Pancreas (tissue), 10 donors: ENCODE measurements at regions not wholly inside any gene's neighbourhood (a gene's known extent, or its start where the extent isn't known, plus 50 kb on each side); places are given as distances from the start of the nearest gene placed in this dataset.
A peak's percentile ranks its signal among the peaks of the same experiment; 100 is the strongest.
"Not testable (repeated sequence)": the region's sequence is repeated elsewhere in the genome, so short reads cannot be mapped to it uniquely, and the experiment has no call there.

Source experiments
- ATAC-seq, 4 donors: fragments of 200-7000 bp; cut with Tn5 transposase; one replicate each; pipeline versions ENCODE4 v1.8.0 to v1.9.1; 2020; ENCODE audit warnings: mild to moderate bottlenecking in 4 of 4, moderate library complexity in 4 of 4
- DNase-seq, 6 donors: peaks; one replicate each; pipeline ENCODE4 v3.0.0-alpha.2; 2020
- FAIRE-seq: peaks from 2 replicates; lab custom pipeline; 2012; peaks lifted over from hg19 to GRCh38; lab: Jason Lieb, UNC
- H3K27ac ChIP-seq, 4 donors: fragments of 200-600 bp; sonication (generic); 1 replicate in 3 of 4; 2 replicates in 1 of 4; pipeline versions ENCODE4 v1.5.0 to v1.8.0; 2020
- H3K27me3 ChIP-seq, 4 donors: fragments of 200-600 bp; one replicate each; pipeline ENCODE4 v1.8.0; 2021
- H3K36me3 ChIP-seq, 3 donors: fragments of 200-600 bp; sonication (generic) in 1 of 3; one replicate each; pipeline versions ENCODE4 v1.5.0 to v1.8.0; 2020 to 2021
- H3K4me1 ChIP-seq, 3 donors: fragments of 200-600 bp; one replicate each; pipeline ENCODE4 v1.8.0; 2021
- H3K4me3 ChIP-seq, 4 donors: fragments of 200-600 bp; sonication (generic) in 2 of 4; one replicate each; pipeline versions ENCODE4 v1.5.0 to v1.8.0; 2020 to 2021
- H3K9me3 ChIP-seq, 4 donors: fragments of 200-600 bp; one replicate each; pipeline ENCODE4 v1.8.0; 2021
- WGBS, 2 donors: extraction: QIAGEN DNeasy Blood & Tissue Kit; methylation state at CpG; one replicate each; pipeline ENCODE4 v1.1.7; 2013; 5-methylcytosine and 5-hydroxymethylcytosine counted together
- intact Hi-C, 3 donors: fragments of 100-400 bp; cut with DNase I; formaldehyde crosslinking; loops; one replicate each; pipeline versions ENCODE4 v1.11.1 to v1.14.2; 2022
- donor health status: healthy with polysubstance abuse.
- donor health status: DM: no; HTN: no; CAD: no; lungs with moderate emphysema.
- donor health status: DM: no; HTN: no; CAD: no.
- donor health status: control.
- donor health status: control.
- donor health status: Bipolar disorder and iron deficiency.
- donor health status: DM: yes; HTN: yes; CAD: no.
- donor health status: DM: no; HTN: no; CAD: no.
- donor health status: DM: no; HTN: no; CAD: no.
- donor health status: DM: yes; HTN: yes; CAD: no.

DNA sequence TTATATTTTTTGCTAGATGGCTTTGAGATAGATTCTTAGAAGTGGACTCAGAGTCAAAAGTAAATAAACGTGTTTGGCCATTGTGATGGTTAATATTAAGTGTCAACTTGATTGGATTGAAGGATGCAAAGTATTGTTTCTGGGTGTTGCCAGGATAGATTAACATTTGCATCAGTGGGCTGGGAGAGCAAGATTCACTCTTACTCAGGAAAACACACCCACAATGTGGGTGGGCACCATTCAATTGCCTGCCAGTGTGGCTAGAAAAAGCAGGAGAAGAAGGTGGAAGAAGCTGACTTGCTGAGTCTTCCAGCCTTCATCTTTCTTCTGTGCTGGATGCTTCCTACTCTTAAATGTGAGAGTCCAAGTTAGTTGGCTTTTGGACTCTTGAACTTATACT is 368.4 kb upstream of the TSPY2 start:
- H3K4me1 ChIP-seq, H3K27me3 ChIP-seq, FAIRE-seq, H3K36me3 ChIP-seq, H3K9me3 ChIP-seq, H3K4me3 ChIP-seq, intact Hi-C loops, DNase-seq, ATAC-seq, H3K27ac ChIP-seq: not testable (repeated sequence)
- 80% methylated on average over 1 of the region's 1 CpG; no CpG with 5 or more reads in 1 of the 2 donors for WGBS, 2 donors

DNA sequence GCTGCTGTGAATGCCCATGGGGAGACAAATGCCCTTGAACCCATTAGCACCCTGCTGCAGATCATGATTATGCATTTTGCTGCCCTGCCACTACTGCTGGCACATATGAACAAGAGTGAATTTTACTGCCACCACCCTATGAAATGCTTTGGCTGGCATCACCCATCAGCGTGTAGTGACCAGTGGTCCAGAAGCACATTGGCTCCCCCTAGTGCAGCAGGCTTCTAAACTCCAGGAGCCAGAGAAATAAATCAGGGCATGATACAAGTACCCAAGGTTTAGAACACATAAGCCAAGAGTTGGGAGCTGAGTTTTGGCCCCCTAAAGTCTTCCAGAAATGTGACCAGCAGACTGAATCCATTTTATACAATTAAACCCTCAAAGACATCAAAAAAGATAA is 355.4 kb upstream of the TSPY2 start:
- ATAC-seq, FAIRE-seq, H3K4me3 ChIP-seq, H3K36me3 ChIP-seq, H3K4me1 ChIP-seq, H3K27ac ChIP-seq, H3K9me3 ChIP-seq, intact Hi-C loops, H3K27me3 ChIP-seq: not testable (repeated sequence)
- WGBS, 2 donors, result 30% methylated on average over 1 of the region's 1 CpG; no CpG with 5 or more reads in 1 of the 2 donors
- peak in 1 of 6 donors; percentile 1 for DNase-seq

DNA sequence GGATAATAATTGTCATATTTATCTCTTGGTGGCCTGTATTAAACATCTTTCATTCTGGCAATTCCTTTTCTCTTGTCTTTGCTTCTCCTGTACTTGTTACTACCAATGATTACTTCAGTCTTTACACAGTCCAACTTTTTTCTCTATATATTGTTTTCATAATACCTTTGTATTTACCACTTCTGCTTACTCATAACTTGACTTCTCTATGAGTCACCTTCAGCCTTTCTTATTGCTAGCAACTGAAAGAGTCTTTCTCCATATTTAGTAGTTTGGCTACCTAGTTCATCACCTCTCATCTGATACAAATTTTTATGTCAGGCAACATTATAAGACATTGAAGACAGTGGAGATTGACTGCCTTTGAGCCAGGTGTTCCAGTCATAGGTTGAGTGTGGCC is 349.3 kb upstream of the TSPY2 start:
- DNase-seq, H3K27ac ChIP-seq, ATAC-seq, FAIRE-seq, H3K4me3 ChIP-seq, H3K36me3 ChIP-seq, H3K27me3 ChIP-seq, intact Hi-C loops, H3K9me3 ChIP-seq, H3K4me1 ChIP-seq: not testable (repeated sequence)

DNA sequence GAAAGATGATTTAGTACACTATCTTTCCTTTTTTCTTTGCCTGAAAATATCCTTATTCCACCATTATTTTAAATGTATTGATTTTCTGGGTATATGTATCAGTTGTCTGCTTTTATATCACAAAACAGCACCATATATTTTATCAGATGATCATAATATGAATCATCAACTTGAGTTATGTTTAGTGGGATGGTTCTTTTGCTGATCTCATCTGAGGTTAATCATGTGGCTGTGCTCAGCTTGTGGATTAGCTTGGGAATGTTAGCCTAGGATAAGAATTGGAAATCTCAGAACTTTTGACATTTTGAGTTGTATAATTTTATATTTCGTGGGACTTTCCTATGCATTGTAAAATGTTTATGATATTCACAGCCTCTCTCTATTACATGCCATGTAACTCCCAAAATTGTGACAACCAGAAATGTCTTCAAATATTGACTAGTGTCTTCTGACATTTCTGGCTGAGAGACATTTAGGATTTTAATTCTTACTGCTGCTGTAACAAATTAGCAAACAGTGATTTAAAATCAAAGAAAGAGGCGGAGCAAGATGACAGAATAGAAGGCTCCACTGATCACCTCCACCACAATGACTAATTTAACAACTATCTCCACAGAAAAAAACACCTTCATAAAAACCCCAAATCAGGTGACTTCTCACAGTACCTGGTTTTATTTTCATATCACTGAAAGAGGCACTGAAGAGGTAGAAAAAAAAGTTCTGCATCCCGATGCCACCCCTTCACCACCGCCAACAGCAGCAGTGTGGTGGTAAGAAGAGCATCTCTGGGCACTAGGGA is 337.1 kb upstream of the TSPY2 start:
- H3K27me3 ChIP-seq, FAIRE-seq, ATAC-seq, DNase-seq, H3K36me3 ChIP-seq, intact Hi-C loops, H3K9me3 ChIP-seq, H3K4me1 ChIP-seq, H3K4me3 ChIP-seq, H3K27ac ChIP-seq: not testable (repeated sequence)
- 82% methylated on average over 4 of the region's 4 CpGs; no CpG with 5 or more reads in 1 of the 2 donors for WGBS, 2 donors

DNA sequence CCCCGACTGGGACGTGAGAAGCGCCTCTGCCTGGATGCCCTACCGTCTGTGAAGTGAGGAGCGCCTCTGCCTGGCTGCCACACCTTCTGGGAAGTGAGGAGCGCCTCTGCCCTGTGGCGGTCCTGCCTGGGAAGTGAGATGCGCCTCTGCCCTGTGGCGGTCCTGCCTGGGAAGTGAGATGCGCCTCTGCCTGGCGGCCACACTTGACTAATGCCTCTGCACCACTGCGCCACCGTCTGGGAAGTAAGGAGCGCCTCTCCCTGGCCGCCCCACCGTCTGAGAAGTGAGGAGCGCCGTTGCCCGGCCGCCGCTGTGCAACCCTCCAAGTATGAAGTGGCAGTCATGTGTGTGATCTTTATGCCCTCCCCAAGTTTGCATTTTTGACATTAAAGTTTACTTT is 307.6 kb upstream of the TSPY2 start:
- H3K27me3 ChIP-seq, ATAC-seq, H3K36me3 ChIP-seq, H3K4me3 ChIP-seq, FAIRE-seq, H3K9me3 ChIP-seq, intact Hi-C loops, H3K4me1 ChIP-seq, DNase-seq, H3K27ac ChIP-seq: not testable (repeated sequence)
- 96% methylated on average over 16 of the region's 21 CpGs; no CpG with 5 or more reads in 1 of the 2 donors for WGBS, 2 donors

DNA sequence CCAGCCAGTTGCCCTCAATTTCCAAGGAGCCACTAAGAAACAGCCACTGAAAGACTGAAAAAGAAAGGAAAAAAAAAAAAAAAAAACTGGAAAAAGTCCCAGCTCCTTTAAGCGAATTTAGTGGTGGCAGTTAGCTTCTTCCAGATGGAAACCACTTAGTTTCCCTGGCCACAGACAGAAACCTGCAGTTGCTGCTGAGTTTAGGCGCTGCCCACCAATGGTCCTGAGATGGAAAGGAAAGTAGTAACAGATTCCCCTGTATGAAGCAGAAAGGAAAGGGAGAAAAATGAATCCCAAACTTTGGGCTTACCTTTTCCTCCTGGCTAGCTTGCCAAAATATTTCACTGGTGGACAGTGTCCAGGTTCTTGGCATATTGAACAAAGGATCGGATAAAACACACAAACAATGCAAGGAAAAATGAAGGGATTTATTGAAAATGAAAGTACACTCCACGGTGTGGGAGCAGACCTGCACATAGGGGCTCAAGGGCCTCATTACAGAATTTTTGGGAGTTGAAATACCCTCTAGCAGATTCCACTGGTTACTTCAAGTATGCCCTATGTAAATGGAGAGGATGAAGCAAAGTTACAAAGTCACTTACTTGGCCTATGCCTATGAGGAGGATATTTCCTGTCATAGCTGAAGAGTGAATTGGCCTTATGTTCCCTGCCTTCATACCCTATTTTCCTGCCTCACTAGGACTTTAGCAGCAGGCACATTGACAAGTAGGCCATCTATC is 299.5 kb upstream of the TSPY2 start:
- DNase-seq, H3K4me3 ChIP-seq, FAIRE-seq, intact Hi-C loops, H3K9me3 ChIP-seq, H3K36me3 ChIP-seq, H3K27me3 ChIP-seq, H3K27ac ChIP-seq, ATAC-seq, H3K4me1 ChIP-seq: not testable (repeated sequence)
- 71% methylated on average over 4 of the region's 4 CpGs; no CpG with 5 or more reads in 1 of the 2 donors for WGBS, 2 donors

DNA sequence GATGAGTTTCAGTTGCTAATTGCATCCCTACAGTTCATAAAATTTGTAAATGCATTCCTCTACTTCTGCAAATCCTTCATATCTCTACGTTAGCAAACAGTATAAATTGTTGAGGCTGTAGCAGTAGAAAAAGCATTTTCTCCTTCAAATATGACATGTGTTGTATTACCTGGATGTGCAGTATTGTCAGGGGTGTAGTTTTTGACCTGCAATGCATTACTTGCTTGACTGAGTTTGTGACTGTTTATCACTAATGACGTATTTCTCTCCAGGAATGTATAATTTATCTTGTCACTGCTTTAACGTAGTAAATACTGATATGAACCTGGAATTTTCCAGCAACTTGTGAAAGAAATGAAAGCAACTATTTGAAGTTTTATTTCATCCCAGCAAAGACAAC is 279.0 kb upstream of the TSPY2 start:
- H3K27me3 ChIP-seq, H3K36me3 ChIP-seq, H3K9me3 ChIP-seq, ATAC-seq, intact Hi-C loops, H3K27ac ChIP-seq, H3K4me3 ChIP-seq, FAIRE-seq, DNase-seq, H3K4me1 ChIP-seq: not testable (repeated sequence)
- 28% methylated on average over 3 of the region's 3 CpGs; no CpG with 5 or more reads in 1 of the 2 donors for WGBS, 2 donors

DNA sequence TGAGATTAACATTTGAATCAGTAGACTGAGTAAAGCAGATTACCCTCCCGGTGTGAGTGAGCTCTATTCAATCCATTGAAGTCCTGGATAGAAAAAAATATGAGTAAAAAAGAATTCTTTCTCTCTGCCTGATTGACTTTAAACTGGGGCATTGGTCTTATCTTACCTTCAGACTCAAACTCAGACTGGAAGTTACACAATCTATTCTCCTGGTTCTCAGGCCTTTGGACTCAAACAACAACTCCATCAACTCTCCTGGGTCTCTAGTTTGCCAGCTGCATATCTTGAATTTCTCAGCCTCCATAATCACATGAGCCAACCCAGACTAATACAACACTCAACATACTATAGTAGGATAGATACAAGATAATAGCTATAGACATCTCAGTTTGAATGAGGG is 255.4 kb upstream of the TSPY2 start:
- H3K4me1 ChIP-seq, H3K36me3 ChIP-seq, ATAC-seq, FAIRE-seq, H3K27me3 ChIP-seq, H3K9me3 ChIP-seq, H3K27ac ChIP-seq, H3K4me3 ChIP-seq, DNase-seq, intact Hi-C loops: not testable (repeated sequence)
- WGBS, 2 donors, result 4% methylated on average over 1 of the region's 1 CpG; no CpG with 5 or more reads in 1 of the 2 donors
